ENCODE measurements at regions not wholly inside any gene's neighbourhood (a gene's known extent, or its start where the extent isn't known, plus 50 kb on each side); places are given as distances from the start of the nearest gene placed in this dataset.

DNA sequence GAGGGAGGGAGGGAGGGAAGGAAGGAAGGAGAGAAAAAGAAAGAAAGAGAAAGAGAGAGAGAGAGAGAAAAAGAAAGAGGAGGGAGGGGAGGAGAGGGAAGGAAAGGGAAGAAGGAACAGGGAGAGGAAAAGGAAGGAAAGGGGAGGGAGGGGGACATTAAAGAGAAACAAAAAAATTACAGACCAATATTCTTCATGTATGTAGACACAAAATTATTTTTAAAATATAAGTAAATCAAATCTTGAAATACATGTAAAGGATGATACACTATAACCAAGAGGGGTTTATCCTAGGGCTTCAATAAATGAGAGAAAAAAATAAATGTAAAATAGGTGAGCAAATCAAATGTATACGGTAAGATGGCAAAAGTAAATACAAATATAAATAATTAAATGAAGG lies 71.2 kb upstream of the TMEM244 start:
- H3K36me3 ChIP-seq (ENCODE audit: control insufficient read depth in 2 of 2, insufficient read depth in 2 of 2, low read length in 1 of 2) = no peaks in the 10 kb centered on the region
- ATAC-seq (no peak), DNase-seq (ENCODE audit: low read depth, low spot score) (no peak), FAIRE-seq (no peak)
- ChIA-PET SMC1A (ENCODE audit: uncharacterized antibody, unreplicated experiment) (interaction anchor here (0.8 to 1.4 kb wide), 5 partner anchors 36 to 435 kb away, joined by 3 to 13 read pairs (median 3); no protein-coding TSS in a partner anchor), POLR2A (no interaction called here), CTCF (interaction anchor here (0.9 to 2.5 kb wide), 3 partner anchors 48 to 433 kb away, joined by 3 to 6 read pairs (median 3); no protein-coding TSS in a partner anchor), RAD21 (ENCODE audit: unreplicated experiment) (no interaction called here)
- no peaks in the 10 kb centered on the region for H3K27me3 ChIP-seq (replicated peaks in 1 of 2; ENCODE audit: control insufficient read depth in 2 of 2, insufficient read depth in 2 of 2, low read length in 1 of 2)
- in situ Hi-C loops (cut with MboI) = loop anchor here (10.0 kb wide), 1 partner anchor 438 kb away; no protein-coding TSS in a partner anchor
- no peak overlapping the region for H3K4me2 ChIP-seq (ENCODE audit: control insufficient read depth, insufficient read depth)
- TF ChIP-seq, protein P1, sequence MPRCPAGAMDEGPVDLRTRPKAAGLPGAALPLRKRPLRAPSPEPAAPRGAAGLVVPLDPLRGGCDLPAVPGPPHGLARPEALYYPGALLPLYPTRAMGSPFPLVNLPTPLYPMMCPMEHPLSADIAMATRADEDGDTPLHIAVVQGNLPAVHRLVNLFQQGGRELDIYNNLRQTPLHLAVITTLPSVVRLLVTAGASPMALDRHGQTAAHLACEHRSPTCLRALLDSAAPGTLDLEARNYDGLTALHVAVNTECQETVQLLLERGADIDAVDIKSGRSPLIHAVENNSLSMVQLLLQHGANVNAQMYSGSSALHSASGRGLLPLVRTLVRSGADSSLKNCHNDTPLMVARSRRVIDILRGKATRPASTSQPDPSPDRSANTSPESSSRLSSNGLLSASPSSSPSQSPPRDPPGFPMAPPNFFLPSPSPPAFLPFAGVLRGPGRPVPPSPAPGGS (IDR thresholded peaks at IDR 0.05; ENCODE audit: borderline replicate concordance, insufficient read depth, low read depth, low read length, poor library complexity, severe bottlenecking) = no peak
- TF ChIP-seq TAF1 (IDR thresholded peaks at IDR 0.05; ENCODE audit: borderline replicate concordance, low read depth, low read length) (no peak), IKZF1 (conservative IDR thresholded peaks at IDR 0.05) (no peak), FOS (IDR thresholded peaks at IDR 0.05; ENCODE audit: borderline replicate concordance, extremely low read depth, insufficient read length) (no peak), POLR2AphosphoS5 (IDR thresholded peaks at IDR 0.05; ENCODE audit: low read length) (no peak), JUND (IDR thresholded peaks at IDR 0.05; ENCODE audit: low read depth, low read length) (no peak), CREB1 (IDR thresholded peaks at IDR 0.05; ENCODE audit: low read depth) (no peak), NFYB (IDR thresholded peaks at IDR 0.05; ENCODE audit: insufficient read depth, low read depth, low read length) (no peak), CEBPZ (IDR thresholded peaks at IDR 0.05; ENCODE audit: low read depth, low read length) (no peak), EZH2 (IDR thresholded peaks at IDR 0.05; ENCODE audit: borderline replicate concordance, control insufficient read depth, low read depth, low read length) (no peak), POLR2AphosphoS2 (IDR thresholded peaks at IDR 0.05; ENCODE audit: low read depth, low read length) (no peak)
- no peak overlapping the region for H2AFZ ChIP-seq (ENCODE audit: control insufficient read depth, low read depth, low read length)
- H4K20me1 ChIP-seq (ENCODE audit: control insufficient read depth, insufficient read depth) = no peaks in the 10 kb centered on the region
- no peaks in the 10 kb centered on the region for H3K9me3 ChIP-seq (replicated peaks; ENCODE audit: control insufficient read depth, insufficient read depth, low read length)
- H3K9ac ChIP-seq (ENCODE audit: control insufficient read depth, insufficient read depth, low read length) = no peak overlapping the region
- H3K79me2 ChIP-seq (ENCODE audit: control insufficient read depth, insufficient read depth, low read length) = no peaks in the 10 kb centered on the region
- no peak overlapping the region for H3K27ac ChIP-seq (ENCODE audit: control insufficient read depth, insufficient read depth)
- no peak overlapping the region for H3K4me3 ChIP-seq
- 100% methylated on average over 1 of the region's 1 CpG for WGBS (ENCODE audit: insufficient coverage, insufficient replicate concordance, low lambda C conversion rate, missing lambda C conversion rate)
- intact Hi-C loops (cut with micrococcal nuclease; ENCODE audit: unreplicated experiment) = no loop called here
- H3K4me1 ChIP-seq (ENCODE audit: control insufficient read depth, insufficient read depth, low read length) = no peaks in the 10 kb centered on the region
- no TSS peak for BruUV-seq (replicated peaks)

All from GM12878 (cell line).